Neutrophil (primary cell): ENCODE measurements at regions not wholly inside any gene's neighbourhood (a gene's known extent, or its start where the extent isn't known, plus 50 kb on each side); places are given as distances from the start of the nearest gene placed in this dataset.

ENCODE experiments used
- H3K27ac ChIP-seq: fragments of 200-600 bp; sonication (generic); 2 replicates; pipeline ENCODE4 v1.5.1; 2016; ENCODE audit warnings: mild to moderate bottlenecking, moderate library complexity
- H3K27me3 ChIP-seq: fragments of 200-600 bp; sonication (generic); 2 replicates; pipeline ENCODE4 v1.6.0; 2016; ENCODE audit warnings: mild to moderate bottlenecking
- H3K36me3 ChIP-seq: fragments of 200-600 bp; sonication (generic); 2 replicates; pipeline ENCODE4 v1.5.1; 2017
- H3K4me1 ChIP-seq, 2 experiments: fragments of 200-600 bp in 1 of 2; sonication (generic) in 1 of 2; 1 replicate in 1 of 2; 2 replicates in 1 of 2; pipeline versions ENCODE4 v1.5.1 to v1.6.1; 2013 to 2016; ENCODE audit warnings: low read depth in 1 of 2, low read length in 1 of 2, mild to moderate bottlenecking in 1 of 2, moderate library complexity in 1 of 2; ENCODE audit not compliant: control insufficient read depth in 1 of 2, insufficient read depth in 1 of 2
- H3K4me3 ChIP-seq, 2 experiments: fragments of 200-600 bp in 1 of 2; sonication (generic) in 1 of 2; 1 replicate in 1 of 2; 2 replicates in 1 of 2; pipeline ENCODE4 v1.5.1; 2013 to 2016; ENCODE audit warnings: low read depth in 1 of 2, low read length in 1 of 2, mild to moderate bottlenecking in 1 of 2, moderate library complexity in 1 of 2
- H3K9me3 ChIP-seq: fragments of 200-600 bp; sonication (generic); 2 replicates; pipeline ENCODE4 v1.5.1; 2016
- TF ChIP-seq, protein P1 (sequence below): fragments of 200-600 bp; sonication (generic); IDR thresholded peaks from 2 replicates; pipeline ENCODE4 v1.5.1; 2016; ENCODE audit warnings: antibody characterized with exemption

DNA sequence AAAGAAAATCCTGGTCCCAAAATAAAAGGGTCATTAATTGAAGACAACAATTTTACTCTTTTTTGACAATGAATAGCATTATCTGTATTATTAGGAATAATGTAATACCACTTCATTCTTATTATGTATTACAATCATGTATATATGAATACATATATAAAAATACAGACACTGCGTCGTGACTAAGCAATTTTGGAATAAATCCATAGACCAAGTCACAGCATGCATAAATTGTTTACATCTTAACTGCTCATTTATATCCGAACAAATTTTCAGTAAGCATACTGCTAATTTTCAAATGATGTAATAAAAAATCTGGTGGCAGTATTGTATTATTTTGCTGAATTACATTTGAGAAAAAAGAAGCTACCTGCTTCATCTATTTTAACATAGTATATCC is 321.6 kb upstream of the PITX2 start:
- H3K27me3 ChIP-seq: no peaks in the 10 kb centered on the region
- no peak overlapping the region for H3K27ac ChIP-seq
- no peak overlapping the region for H3K4me3 ChIP-seq
- TF ChIP-seq, protein P1, sequence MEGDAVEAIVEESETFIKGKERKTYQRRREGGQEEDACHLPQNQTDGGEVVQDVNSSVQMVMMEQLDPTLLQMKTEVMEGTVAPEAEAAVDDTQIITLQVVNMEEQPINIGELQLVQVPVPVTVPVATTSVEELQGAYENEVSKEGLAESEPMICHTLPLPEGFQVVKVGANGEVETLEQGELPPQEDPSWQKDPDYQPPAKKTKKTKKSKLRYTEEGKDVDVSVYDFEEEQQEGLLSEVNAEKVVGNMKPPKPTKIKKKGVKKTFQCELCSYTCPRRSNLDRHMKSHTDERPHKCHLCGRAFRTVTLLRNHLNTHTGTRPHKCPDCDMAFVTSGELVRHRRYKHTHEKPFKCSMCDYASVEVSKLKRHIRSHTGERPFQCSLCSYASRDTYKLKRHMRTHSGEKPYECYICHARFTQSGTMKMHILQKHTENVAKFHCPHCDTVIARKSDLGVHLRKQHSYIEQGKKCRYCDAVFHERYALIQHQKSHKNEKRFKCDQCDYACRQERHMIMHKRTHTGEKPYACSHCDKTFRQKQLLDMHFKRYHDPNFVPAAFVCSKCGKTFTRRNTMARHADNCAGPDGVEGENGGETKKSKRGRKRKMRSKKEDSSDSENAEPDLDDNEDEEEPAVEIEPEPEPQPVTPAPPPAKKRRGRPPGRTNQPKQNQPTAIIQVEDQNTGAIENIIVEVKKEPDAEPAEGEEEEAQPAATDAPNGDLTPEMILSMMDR: no peak
- no peaks in the 10 kb centered on the region for H3K36me3 ChIP-seq
- no peaks in the 10 kb centered on the region for H3K4me1 ChIP-seq
- no peaks in the 10 kb centered on the region for H3K9me3 ChIP-seq

GRCh38 chr4:110945600-110945999 is 322.7 kb upstream of the PITX2 start:
- TF ChIP-seq, protein P1: no peak
- Histone ChIP-seq H3K4me1 (no peaks in the 10 kb centered on the region), H3K9me3 (no peaks in the 10 kb centered on the region), H3K4me3 (no peak overlapping the region), H3K36me3 (no peaks in the 10 kb centered on the region), H3K27ac (no peak overlapping the region), H3K27me3 (no peaks in the 10 kb centered on the region)

DNA sequence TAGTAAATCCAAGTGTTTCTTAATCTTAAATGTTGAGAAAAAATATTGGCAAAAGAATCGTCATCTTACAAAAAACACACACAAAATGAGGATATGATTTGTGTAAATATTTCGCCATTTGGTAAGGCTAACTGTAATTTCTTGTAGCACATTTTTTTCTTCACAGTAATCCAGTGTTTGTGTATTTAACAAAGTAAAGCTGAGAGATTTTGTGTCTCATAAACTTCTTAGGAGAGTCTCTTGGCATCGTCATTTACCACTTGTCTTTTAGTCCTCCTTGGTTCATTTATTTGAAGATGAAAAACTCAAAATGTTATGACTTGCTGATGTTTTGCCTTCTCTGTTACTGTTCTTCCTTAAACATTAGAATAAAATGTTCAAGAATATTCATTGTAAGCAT is 326.7 kb upstream of the PITX2 start:
- Histone ChIP-seq H3K36me3 (no peaks in the 10 kb centered on the region), H3K27me3 (no peaks in the 10 kb centered on the region), H3K27ac (no peak overlapping the region), H3K4me3 (no peak overlapping the region), H3K9me3 (no peaks in the 10 kb centered on the region), H3K4me1 (no peaks in the 10 kb centered on the region)
- TF ChIP-seq, protein P1: no peak

DNA sequence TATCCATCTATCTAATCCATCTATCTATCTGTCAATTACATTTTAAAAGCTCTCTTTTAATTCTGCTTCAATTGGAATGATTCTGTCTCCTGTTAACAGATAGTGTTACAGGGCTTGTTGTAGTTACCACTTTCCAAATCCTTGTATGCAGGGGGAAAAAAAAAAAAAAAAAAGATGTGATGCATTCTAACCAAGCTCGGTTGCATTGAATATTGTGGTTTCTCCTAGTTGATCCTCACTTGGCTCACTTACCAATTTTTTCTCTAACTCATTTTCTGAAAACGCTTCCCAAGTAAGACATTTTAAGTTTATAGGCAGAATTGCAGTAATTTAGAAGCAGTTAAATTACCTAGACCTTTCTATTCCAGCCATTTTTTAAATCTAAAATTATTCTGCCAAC is 327.9 kb upstream of the PITX2 start:
- no peak overlapping the region for H3K27ac ChIP-seq

GRCh38 chr4:110953191-110953590 is 330.3 kb upstream of the PITX2 start:
- H3K4me3 ChIP-seq: no peak overlapping the region
- H3K36me3 ChIP-seq: no peaks in the 10 kb centered on the region
- H3K27me3 ChIP-seq: no peaks in the 10 kb centered on the region
- no peak overlapping the region for H3K27ac ChIP-seq
- TF ChIP-seq, protein P1: no peak
- no peaks in the 10 kb centered on the region for H3K9me3 ChIP-seq
- no peaks in the 10 kb centered on the region for H3K4me1 ChIP-seq

More for the DNA sequence above, 327.9 kb upstream of the PITX2 start:
- H3K27me3 ChIP-seq: no peaks in the 10 kb centered on the region
- H3K4me3 ChIP-seq: no peak overlapping the region
- no peaks in the 10 kb centered on the region for H3K36me3 ChIP-seq
- no peaks in the 10 kb centered on the region for H3K4me1 ChIP-seq
- TF ChIP-seq, protein P1: no peak
- H3K9me3 ChIP-seq: no peaks in the 10 kb centered on the region

- H3K4me1 ChIP-seq: no peaks in the 10 kb centered on the region
- H3K4me3 ChIP-seq: no peak overlapping the region
- no peak overlapping the region for H3K27ac ChIP-seq
- no peaks in the 10 kb centered on the region for H3K27me3 ChIP-seq
- TF ChIP-seq, protein P1: no peak
- H3K9me3 ChIP-seq: no peaks in the 10 kb centered on the region
- no peaks in the 10 kb centered on the region for H3K36me3 ChIP-seq
These were observed 331.0 kb upstream of the PITX2 start for GRCh38 chr4:110953898-110954297.
